HEK293 (cell line): ENCODE measurements at regions not wholly inside any gene's neighbourhood (a gene's known extent, or its start where the extent isn't known, plus 50 kb on each side); places are given as distances from the start of the nearest gene placed in this dataset.
"Not testable (repeated sequence)": the region's sequence is repeated elsewhere in the genome, so short reads cannot be mapped to it uniquely, and the experiment has no call there.

Experiments used
- CTCF ChIA-PET: fragments of 350-600 bp; formaldehyde crosslinking; extraction: SDS; loops from one replicate; lab custom pipeline; 2021; ENCODE audit warnings: antibody characterized with exemption; lab: Yijun Ruan, JAX
- POLR2A ChIA-PET: fragments of 300-600 bp; formaldehyde crosslinking; extraction: SDS; loops from one replicate; lab custom pipeline; 2020; ENCODE audit warnings: antibody characterized with exemption, inconsistent platforms; lab: Yijun Ruan, JAX
- H3K27ac ChIP-seq: fragments of 200-500 bp; sonication (Bioruptor generic); 2 replicates; pipeline ENCODE4 v1.5.1; 2014; ENCODE audit warnings: low read depth, low read length, control low read depth, inconsistent platforms; ENCODE audit errors: extremely low read depth
- H3K36me3 ChIP-seq, 2 experiments: fragments of 200-500 bp in 1 of 2; sonication (Bioruptor generic) in 1 of 2; 1 replicate in 1 of 2; 2 replicates in 1 of 2; pipeline ENCODE4 v1.5.1; 2014 to 2017; ENCODE audit warnings: inconsistent platforms in 2 of 2, low read length in 2 of 2; ENCODE audit not compliant: control insufficient read depth in 2 of 2, insufficient read depth in 1 of 2
- H3K4me1 ChIP-seq: fragments of 200-500 bp; sonication (Bioruptor generic); 2 replicates; pipeline ENCODE4 v1.5.1; 2014; ENCODE audit warnings: mild to moderate bottlenecking, low read length, inconsistent platforms; ENCODE audit not compliant: control insufficient read depth, insufficient read depth
- H3K4me3 ChIP-seq: 2 replicates; pipeline ENCODE4 v1.5.1; 2011; ENCODE audit warnings: low read depth, mild to moderate bottlenecking, control low read depth, low read length, moderate library complexity
- H3K9me3 ChIP-seq: fragments of 200-500 bp; sonication (Bioruptor generic); 2 replicates; pipeline ENCODE4 v1.5.1; 2014; ENCODE audit warnings: low read depth, low read length, inconsistent platforms; ENCODE audit not compliant: control insufficient read depth, insufficient read depth
- BCL6B ChIP-seq: fragments of 450-650 bp; formaldehyde crosslinking; IDR thresholded peaks from 2 replicates; pipeline ENCODE4 v1.5.1; 2017; ENCODE audit warnings: missing biosample characterization, missing genetic modification characterization
- ZBTB17 ChIP-seq: fragments of 450-650 bp; formaldehyde crosslinking; IDR thresholded peaks from 2 replicates; pipeline ENCODE4 v1.5.1; 2016; ENCODE audit warnings: missing biosample characterization, missing genetic modification characterization
- ZNF146 ChIP-seq: fragments of 450-650 bp; formaldehyde crosslinking; IDR thresholded peaks from 2 replicates; pipeline ENCODE4 v1.5.1; 2016; ENCODE audit warnings: missing biosample characterization, missing genetic modification characterization
- ZNF324 ChIP-seq: fragments of 450-650 bp; formaldehyde crosslinking; IDR thresholded peaks from 2 replicates; pipeline ENCODE4 v1.5.1; 2016; ENCODE audit warnings: missing biosample characterization, missing genetic modification characterization
- ZNF449 ChIP-seq: fragments of 450-650 bp; formaldehyde crosslinking; IDR thresholded peaks from 2 replicates; pipeline ENCODE4 v1.5.1; 2017; ENCODE audit warnings: missing biosample characterization, mild to moderate bottlenecking, missing genetic modification characterization, moderate library complexity
- ZNF677 ChIP-seq: fragments of 450-650 bp; IDR thresholded peaks from 2 replicates; pipeline ENCODE4 v1.5.0; 2018; ENCODE audit warnings: missing biosample characterization, mild to moderate bottlenecking, missing genetic modification characterization, moderate library complexity
- ZSCAN23 ChIP-seq: fragments of 450-650 bp; formaldehyde crosslinking; IDR thresholded peaks from 2 replicates; pipeline ENCODE4 v1.5.1; 2016; ENCODE audit warnings: missing biosample characterization, missing genetic modification characterization
- ZSCAN4 ChIP-seq: fragments of 450-650 bp; formaldehyde crosslinking; IDR thresholded peaks from 2 replicates; pipeline ENCODE4 v1.5.1; 2017; ENCODE audit warnings: missing biosample characterization, missing genetic modification characterization
- ZSCAN5A ChIP-seq: fragments of 450-650 bp; formaldehyde crosslinking; IDR thresholded peaks from 2 replicates; pipeline ENCODE4 v1.5.1; 2016; ENCODE audit warnings: missing biosample characterization, missing genetic modification characterization

- H3K36me3 ChIP-seq, H3K4me1 ChIP-seq, H3K9me3 ChIP-seq, POLR2A ChIA-PET, H3K4me3 ChIP-seq, H3K27ac ChIP-seq: not testable (repeated sequence)
- CTCF ChIA-PET = interaction anchor here (0.5 to 0.7 kb wide), 2 partner anchors 50 to 188 kb away, joined by 3 read pairs; no protein-coding TSS in a partner anchor
- peak; percentile 78; the same call in 1 of the 2 replicates for TF ChIP-seq ZNF146
These were observed 693.3 kb upstream of the NR2F2 start for GRCh38 chr15:95637234-95637633.

GRCh38 chr15:95639208-95639607 lies 691.3 kb upstream of the NR2F2 start:
- POLR2A ChIA-PET = no interaction called here
- Histone ChIP-seq H3K27ac (no peak overlapping the region), H3K36me3 (no peaks in the 10 kb centered on the region), H3K9me3 (no peaks in the 10 kb centered on the region), H3K4me1 (no peaks in the 10 kb centered on the region), H3K4me3 (no peak overlapping the region)
- CTCF ChIA-PET = interaction anchor here (0.6 kb wide), 1 partner anchor 1458 kb away, joined by 4 read pairs; no protein-coding TSS in a partner anchor
- TF ChIP-seq BCL6B (tag by site-specific recombination) (no peak), ZSCAN5A (tag by site-specific recombination) (no peak), ZNF324 (no peak), ZSCAN23 (no peak), ZNF677 (no peak)

GRCh38 chr15:95644100-95644875 lies 686.2 kb upstream of the NR2F2 start:
- H3K4me1 ChIP-seq = peaks cover 26% of the 10 kb centered on the region
- POLR2A ChIA-PET = no interaction called here

More at GRCh38 chr15:95644100-95644875, 686.2 kb upstream of the NR2F2 start:
- Histone ChIP-seq H3K9me3 (no peaks in the 10 kb centered on the region), H3K27ac (no peak overlapping the region), H3K36me3 (no peaks in the 10 kb centered on the region), H3K4me3 (no peak overlapping the region)
- CTCF ChIA-PET = interaction anchor here (0.9 to 1.0 kb wide), 2 partner anchors 12 to 13 kb away, joined by 3 to 4 read pairs; no protein-coding TSS in a partner anchor
- peak; percentile 49; the same call in 1 of the 2 replicates for TF ChIP-seq ZNF449 (tag by site-specific recombination)
- TF ChIP-seq ZBTB17 = no peak
- peak; percentile 53; the same call in 1 of the 2 replicates for TF ChIP-seq ZSCAN4
